Spleen (tissue), 11 donors: ENCODE measurements at regions not wholly inside any gene's neighbourhood (a gene's known extent, or its start where the extent isn't known, plus 50 kb on each side); places are given as distances from the start of the nearest gene placed in this dataset.

Source experiments
- DNase-seq: peaks from one replicate; pipeline ENCODE4 v3.0.0-alpha.2; 2020
- H3K27ac ChIP-seq, 8 donors: fragments of 200-600 bp; sonication (generic) in 7 of 8; 1 replicate in 4 of 8; 2 replicates in 4 of 8; pipeline versions ENCODE4 v1.5.0 to v1.8.0; 2016 to 2021; ENCODE audit warnings: inconsistent platforms in 4 of 8, mild to moderate bottlenecking in 4 of 8, moderate library complexity in 1 of 8
- H3K27me3 ChIP-seq, 7 donors: fragments of 200-600 bp; sonication (generic) in 6 of 7; replicated peaks in 1 of 7; 1 replicate in 4 of 7; 2 replicates in 3 of 7; pipeline versions ENCODE4 v1.5.0 to v1.8.0; 2016 to 2021; ENCODE audit warnings: inconsistent platforms in 3 of 7, mild to moderate bottlenecking in 1 of 7
- H3K36me3 ChIP-seq, 6 donors: fragments of 200-600 bp; sonication (generic) in 5 of 6; 1 replicate in 4 of 6; 2 replicates in 2 of 6; pipeline versions ENCODE4 v1.5.0 to v1.8.0; 2016 to 2021; ENCODE audit warnings: inconsistent platforms in 2 of 6
- H3K4me1 ChIP-seq, 6 donors: fragments of 200-600 bp; sonication (generic) in 5 of 6; 1 replicate in 3 of 6; 2 replicates in 3 of 6; pipeline versions ENCODE4 v1.5.0 to v1.8.0; 2016 to 2021; ENCODE audit warnings: inconsistent platforms in 3 of 6
- H3K4me3 ChIP-seq, 8 donors: fragments of 200-600 bp; sonication (generic) in 7 of 8; 1 replicate in 4 of 8; 2 replicates in 4 of 8; pipeline versions ENCODE4 v1.5.0 to v1.8.0; 2016 to 2021; ENCODE audit warnings: inconsistent platforms in 4 of 8, mild to moderate bottlenecking in 4 of 8, moderate library complexity in 2 of 8
- H3K9me3 ChIP-seq, 8 donors: fragments of 200-600 bp; sonication (generic) in 7 of 8; 1 replicate in 4 of 8; 2 replicates in 4 of 8; pipeline versions ENCODE4 v1.5.0 to v1.8.0; 2016 to 2021; ENCODE audit warnings: inconsistent platforms in 4 of 8
- CTCF ChIP-seq, 11 experiments: fragments of 200-600 bp in 7 of 11; fragments of 450-650 bp in 4 of 11; sonication (generic) in 4 of 11; IDR thresholded peaks in 8 of 11; conservative IDR thresholded peaks in 3 of 11; 1 replicate in 7 of 11; 2 replicates in 4 of 11; pipeline versions ENCODE4 v1.4.0 to v1.8.0; 2016 to 2021; ENCODE audit warnings: antibody characterized with exemption in 11 of 11, inconsistent platforms in 4 of 11, mild to moderate bottlenecking in 1 of 11
- POLR2A ChIP-seq, 3 donors: fragments of 450-650 bp; IDR thresholded peaks; one replicate each; pipeline ENCODE4 v1.5.1; 2017; ENCODE audit warnings: antibody characterized with exemption in 3 of 3, mild to moderate bottlenecking in 1 of 3
- POLR2AphosphoS5 ChIP-seq, 3 donors: sonication (generic); formaldehyde crosslinking; IDR thresholded peaks; one replicate each; pipeline ENCODE4 v1.5.1; 2017; ENCODE audit warnings: antibody characterized with exemption in 3 of 3
- WGBS, 5 donors: extraction: QIAGEN DNeasy Blood & Tissue Kit in 3 of 5; methylation state at CpG; one replicate each; pipeline versions ENCODE4 v1.1.5 to v1.1.7; 2013 to 2018; 5-methylcytosine and 5-hydroxymethylcytosine counted together
- intact Hi-C: fragments of 100-400 bp; cut with DNase I; formaldehyde crosslinking; loops from one replicate; pipeline ENCODE4 v1.15.0; 2023; ENCODE audit warnings: low total_unique reads
- donor health status: healthy with polysubstance abuse.
- donor health status: DM: no; HTN: no; CAD: no; lungs with moderate emphysema.
- donor health status: DM: no; HTN: no; CAD: no.
- donor health status: Bipolar disorder and iron deficiency.
- donor health status: healthy.
- donor health status: DM: no; HTN: no; CAD: no.
- donor health status: DM: yes; HTN: yes; CAD: no.

GRCh38 chr9:115939065-115939765, 214.4 kb upstream of the PAPPA start:
- Histone ChIP-seq H3K27me3 (no peaks in the 10 kb centered on the region), H3K4me1 (no peaks in the 10 kb centered on the region), H3K36me3 (no peaks in the 10 kb centered on the region), H3K9me3 (peaks cover 0 to 7% (median 0%) of the 10 kb centered on the region in 8 donors), H3K27ac (no peak overlapping the region), H3K4me3 (no peak overlapping the region)
- no peak for DNase-seq
- TF ChIP-seq POLR2A (IDR thresholded peaks at IDR 0.05) = no peak
- no peak for TF ChIP-seq POLR2AphosphoS5 (IDR thresholded peaks at IDR 0.05)
- no peak for TF ChIP-seq CTCF (IDR thresholded peaks at IDR 0.05 in 8 of 11, conservative IDR thresholded peaks at IDR 0.05 in 3 of 11)
- intact Hi-C loops = no loop called here
- 71 to 89% (median 83%) methylated on average over 2 of the region's 2 CpGs for WGBS, 5 donors

GRCh38 chr9:115941561-115942315, 211.9 kb upstream of the PAPPA start:
- H3K9me3 ChIP-seq = no peaks in the 10 kb centered on the region
- H3K27ac ChIP-seq = peak overlapping the region in 2 of 8 donors; percentile 7 to 28
- H3K36me3 ChIP-seq = no peaks in the 10 kb centered on the region
- H3K27me3 ChIP-seq = no peaks in the 10 kb centered on the region
- TF ChIP-seq CTCF (IDR thresholded peaks at IDR 0.05 in 8 of 11, conservative IDR thresholded peaks at IDR 0.05 in 3 of 11) (no peak), POLR2A (IDR thresholded peaks at IDR 0.05) (no peak), POLR2AphosphoS5 (IDR thresholded peaks at IDR 0.05) (no peak)
- no peak overlapping the region for H3K4me3 ChIP-seq
- no peaks in the 10 kb centered on the region for H3K4me1 ChIP-seq
- WGBS, 5 donors = 49 to 59% (median 57%) methylated on average over 2 of the region's 2 CpGs
- DNase-seq = no peak
- intact Hi-C loops = no loop called here

- H3K27me3 ChIP-seq = no peaks in the 10 kb centered on the region
- peak overlapping the region in 6 of 8 donors; percentile 6 to 72 (median 66) for H3K27ac ChIP-seq
- no peaks in the 10 kb centered on the region for H3K4me1 ChIP-seq
- intact Hi-C loops = no loop called here
- H3K4me3 ChIP-seq = no peak overlapping the region
- TF ChIP-seq POLR2AphosphoS5 (IDR thresholded peaks at IDR 0.05) = no peak
- no peak for TF ChIP-seq CTCF (IDR thresholded peaks at IDR 0.05 in 8 of 11, conservative IDR thresholded peaks at IDR 0.05 in 3 of 11)
- no peak for TF ChIP-seq POLR2A (IDR thresholded peaks at IDR 0.05)
- H3K36me3 ChIP-seq = no peaks in the 10 kb centered on the region
- H3K9me3 ChIP-seq = no peaks in the 10 kb centered on the region
- DNase-seq = no peak
These were observed 210.0 kb upstream of the PAPPA start for GRCh38 chr9:115943431-115944165.
